Forelimb muscle (tissue), 1 donor: ENCODE measurements at regions not wholly inside any gene's neighbourhood (a gene's known extent, or its start where the extent isn't known, plus 50 kb on each side); places are given as distances from the start of the nearest gene placed in this dataset.

ENCODE experiments used
- DNase-seq: peaks from one replicate; pipeline ENCODE4 v3.0.0-alpha.2; 2013; ENCODE audit warnings: low read depth

- no peak for DNase-seq
Measured at GRCh38 chr7:12127455-12127854, 83.6 kb upstream of the TMEM106B start.

- DNase-seq, result no peak
Measured at GRCh38 chr7:12130609-12131008, 80.5 kb upstream of the TMEM106B start.

- DNase-seq, result no peak
Measured at GRCh38 chr7:12131122-12131521, 80.0 kb upstream of the TMEM106B start.

GRCh38 chr7:12133865-12134264 lies 77.2 kb upstream of the TMEM106B start:
- DNase-seq, result no peak

GRCh38 chr7:12136523-12136922 lies 74.6 kb upstream of the TMEM106B start:
- DNase-seq, result no peak

- no peak for DNase-seq
Measured at GRCh38 chr7:12137283-12137682, 73.8 kb upstream of the TMEM106B start.

GRCh38 chr7:12138421-12138820 lies 72.7 kb upstream of the TMEM106B start:
- no peak for DNase-seq

GRCh38 chr7:12139416-12139815 lies 71.7 kb upstream of the TMEM106B start:
- no peak for DNase-seq

- DNase-seq, result no peak
Measured at GRCh38 chr7:12146813-12147212, 64.3 kb upstream of the TMEM106B start.

GRCh38 chr7:12152196-12152918 lies 58.7 kb upstream of the TMEM106B start:
- DNase-seq, result no peak

GRCh38 chr7:12154119-12154518 lies 57.0 kb upstream of the TMEM106B start:
- no peak for DNase-seq

GRCh38 chr7:12157517-12157916 lies 53.6 kb upstream of the TMEM106B start:
- no peak for DNase-seq

- no peak for DNase-seq
Measured at GRCh38 chr7:12158334-12159060, 52.6 kb upstream of the TMEM106B start.

- no peak for DNase-seq
Measured at GRCh38 chr7:12161146-12161545, 49.9 kb upstream of the TMEM106B start.
